Neural progenitor cell (in vitro differentiated cells): ENCODE measurements at regions not wholly inside any gene's neighbourhood (a gene's known extent, or its start where the extent isn't known, plus 50 kb on each side); places are given as distances from the start of the nearest gene placed in this dataset.

Experiments used
- EZH2 ChIP-seq: fragments of 200-600 bp; sonication (generic); IDR thresholded peaks from 2 replicates; pipeline ENCODE4 v1.6.1; 2017; ENCODE audit warnings: antibody characterized with exemption, mild to moderate bottlenecking, moderate library complexity
- EZH2phosphoT487 ChIP-seq: fragments of 200-600 bp; sonication (generic); IDR thresholded peaks from 2 replicates; pipeline ENCODE4 v1.6.1; 2017; ENCODE audit warnings: antibody characterized with exemption

DNA sequence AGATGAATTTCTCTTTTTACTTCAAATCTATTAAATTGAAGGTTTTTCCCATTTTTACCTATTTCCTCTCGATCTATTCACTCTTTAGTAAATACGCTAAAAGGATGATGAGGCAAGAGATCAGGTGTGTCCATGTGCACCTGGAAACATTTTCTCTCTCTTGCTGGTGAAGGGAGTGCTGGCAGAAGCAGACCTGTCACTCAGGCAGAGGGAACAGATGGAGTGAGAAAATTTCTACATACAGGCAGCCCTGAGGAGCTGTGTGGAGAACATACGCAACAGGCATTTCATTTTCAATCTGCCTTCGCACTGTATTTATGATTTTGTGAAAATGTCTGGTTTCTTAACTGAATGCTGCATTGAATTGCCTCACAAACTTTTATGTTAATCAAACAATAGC is 249.5 kb downstream of the GPM6A start:
- TF ChIP-seq EZH2, result no peak
- no peak for TF ChIP-seq EZH2phosphoT487
